ENCODE measurements at regions not wholly inside any gene's neighbourhood (a gene's known extent, or its start where the extent isn't known, plus 50 kb on each side); places are given as distances from the start of the nearest gene placed in this dataset.

GRCh38 chr1:59122527-59122926 is 174.4 kb upstream of the FGGY start:
- TF ChIP-seq CTCF (IDR thresholded peaks at IDR 0.05) (no peak), POLR2A (IDR thresholded peaks at IDR 0.05) (no peak)
